IPS DF 6.9 (cell line): ENCODE measurements at regions not wholly inside any gene's neighbourhood (a gene's known extent, or its start where the extent isn't known, plus 50 kb on each side); places are given as distances from the start of the nearest gene placed in this dataset.

Experiments used
- DNase-seq: peaks from one replicate; pipeline ENCODE4 v3.0.0-alpha.2; 2013; ENCODE audit warnings: low read depth, low spot score
- H3K27ac ChIP-seq: one replicate; pipeline ENCODE4 v1.5.1; 2013; ENCODE audit warnings: low read length, control low read depth
- H3K27me3 ChIP-seq: 2 replicates; pipeline ENCODE4 v1.6.1; 2013; ENCODE audit warnings: mild to moderate bottlenecking, low read length; ENCODE audit not compliant: control insufficient read depth, insufficient read depth
- H3K36me3 ChIP-seq: 2 replicates; pipeline ENCODE4 v1.6.1; 2013; ENCODE audit warnings: low read length; ENCODE audit not compliant: control insufficient read depth, insufficient read depth
- H3K4me1 ChIP-seq: 2 replicates; pipeline ENCODE4 v1.6.1; 2013; ENCODE audit warnings: low read length; ENCODE audit not compliant: control insufficient read depth, insufficient read depth
- H3K4me3 ChIP-seq: 2 replicates; pipeline ENCODE4 v1.5.1; 2013; ENCODE audit warnings: mild to moderate bottlenecking, low read length
- H3K9me3 ChIP-seq: 2 replicates; pipeline ENCODE4 v1.6.1; 2013; ENCODE audit warnings: low read length, inconsistent platforms; ENCODE audit not compliant: control insufficient read depth, insufficient read depth
- WGBS: extraction: QIAGEN DNeasy Blood & Tissue Kit; methylation state at CpG from one replicate; pipeline ENCODE4 v1.1.7; 2013; ENCODE audit warnings: mixed read lengths, missing lambda C conversion rate; ENCODE audit not compliant: insufficient read length, insufficient coverage; 5-methylcytosine and 5-hydroxymethylcytosine counted together

- no CpG with 5 or more reads among the region's 8 CpGs for WGBS
- no peak overlapping the region for H3K27ac ChIP-seq
Measured at GRCh38 chr16:51723036-51723724, 572.1 kb upstream of the SALL1 start.

GRCh38 chr16:51722467-51722866 is 571.4 kb upstream of the SALL1 start:
- H3K27me3 ChIP-seq: no peaks in the 10 kb centered on the region
- H3K4me1 ChIP-seq: no peaks in the 10 kb centered on the region
- no peak overlapping the region for H3K4me3 ChIP-seq
- no peak for DNase-seq
- no peaks in the 10 kb centered on the region for H3K36me3 ChIP-seq
- no peak overlapping the region for H3K27ac ChIP-seq
- no peaks in the 10 kb centered on the region for H3K9me3 ChIP-seq

More at GRCh38 chr16:51723036-51723724, 572.1 kb upstream of the SALL1 start:
- Histone ChIP-seq H3K36me3 (no peaks in the 10 kb centered on the region), H3K9me3 (no peaks in the 10 kb centered on the region), H3K4me1 (no peaks in the 10 kb centered on the region), H3K27me3 (no peaks in the 10 kb centered on the region), H3K4me3 (no peak overlapping the region)
- no peak for DNase-seq

- H3K27ac ChIP-seq: no peak overlapping the region
- no peak for DNase-seq
- no peaks in the 10 kb centered on the region; the same call in 1 of the 2 replicates for H3K9me3 ChIP-seq
- no CpG with 5 or more reads among the region's 3 CpGs for WGBS
- no peaks in the 10 kb centered on the region for H3K36me3 ChIP-seq
- H3K27me3 ChIP-seq: no peaks in the 10 kb centered on the region
- H3K4me1 ChIP-seq: no peaks in the 10 kb centered on the region
- H3K4me3 ChIP-seq: no peak overlapping the region
Measured at GRCh38 chr16:51719376-51719775, 568.3 kb upstream of the SALL1 start.

GRCh38 chr16:51716195-51716594 is 565.1 kb upstream of the SALL1 start:
- Histone ChIP-seq H3K4me3 (no peak overlapping the region), H3K36me3 (no peaks in the 10 kb centered on the region), H3K4me1 (no peaks in the 10 kb centered on the region), H3K27ac (no peak overlapping the region), H3K27me3 (no peaks in the 10 kb centered on the region), H3K9me3 (no peaks in the 10 kb centered on the region; the same call in 1 of the 2 replicates)
- no CpG with 5 or more reads among the region's 1 CpG for WGBS
- DNase-seq: no peak

GRCh38 chr16:51713502-51713901 is 562.4 kb upstream of the SALL1 start:
- H3K27ac ChIP-seq: no peak overlapping the region
- H3K4me3 ChIP-seq: no peak overlapping the region
- no peak for DNase-seq
- no peaks in the 10 kb centered on the region for H3K4me1 ChIP-seq
- 100% methylated on average over 1 of the region's 2 CpGs for WGBS
- no peaks in the 10 kb centered on the region; the same call in 1 of the 2 replicates for H3K27me3 ChIP-seq
- H3K9me3 ChIP-seq: no peaks in the 10 kb centered on the region; the same call in 1 of the 2 replicates
- no peaks in the 10 kb centered on the region for H3K36me3 ChIP-seq

GRCh38 chr16:51710905-51711563 is 560.0 kb upstream of the SALL1 start:
- H3K4me3 ChIP-seq: no peak overlapping the region
- H3K27me3 ChIP-seq: no peaks in the 10 kb centered on the region; the same call in 1 of the 2 replicates
- no peak for DNase-seq
- no peaks in the 10 kb centered on the region for H3K36me3 ChIP-seq
- H3K9me3 ChIP-seq: no peaks in the 10 kb centered on the region; the same call in 1 of the 2 replicates
- no peaks in the 10 kb centered on the region for H3K4me1 ChIP-seq
- no CpG with 5 or more reads among the region's 2 CpGs for WGBS
- no peak overlapping the region for H3K27ac ChIP-seq

GRCh38 chr16:51710186-51710585 is 559.1 kb upstream of the SALL1 start:
- Histone ChIP-seq H3K4me3 (no peak overlapping the region), H3K27ac (no peak overlapping the region), H3K27me3 (no peaks in the 10 kb centered on the region; the same call in 1 of the 2 replicates), H3K4me1 (no peaks in the 10 kb centered on the region), H3K36me3 (no peaks in the 10 kb centered on the region), H3K9me3 (no peaks in the 10 kb centered on the region; the same call in 1 of the 2 replicates)
- no CpG with 5 or more reads among the region's 10 CpGs for WGBS
- DNase-seq: no peak

- Histone ChIP-seq H3K9me3 (no peaks in the 10 kb centered on the region), H3K27me3 (no peaks in the 10 kb centered on the region; the same call in 1 of the 2 replicates), H3K4me3 (no peak overlapping the region), H3K27ac (no peak overlapping the region), H3K36me3 (no peaks in the 10 kb centered on the region), H3K4me1 (no peaks in the 10 kb centered on the region)
- WGBS: no CpG with 5 or more reads among the region's 4 CpGs
- no peak for DNase-seq
Measured at GRCh38 chr16:51708861-51709260, 557.8 kb upstream of the SALL1 start.

GRCh38 chr16:51707666-51708065 is 556.6 kb upstream of the SALL1 start:
- no peaks in the 10 kb centered on the region; the same call in 1 of the 2 replicates for H3K27me3 ChIP-seq
- no peak for DNase-seq
- whole genome bisulfite sequencing: no CpG with 5 or more reads among the region's 6 CpGs
- H3K27ac ChIP-seq: no peak overlapping the region
- no peaks in the 10 kb centered on the region for H3K9me3 ChIP-seq
- no peaks in the 10 kb centered on the region for H3K36me3 ChIP-seq
- no peak overlapping the region for H3K4me3 ChIP-seq
- no peaks in the 10 kb centered on the region for H3K4me1 ChIP-seq

GRCh38 chr16:51705142-51705541 is 554.1 kb upstream of the SALL1 start:
- H3K27ac ChIP-seq: no peak overlapping the region
- no peaks in the 10 kb centered on the region for H3K9me3 ChIP-seq
- DNase-seq: no peak
- H3K27me3 ChIP-seq: no peaks in the 10 kb centered on the region; the same call in 1 of the 2 replicates
- no peak overlapping the region for H3K4me3 ChIP-seq
- no peaks in the 10 kb centered on the region for H3K4me1 ChIP-seq
- no peaks in the 10 kb centered on the region for H3K36me3 ChIP-seq
